Activated T-cell treated with anti-CD3 and anti-CD28 coated beads, Interleukin-2, amount 50 U/mL, for 24 hours (primary cell): ENCODE measurements at regions not wholly inside any gene's neighbourhood (a gene's known extent, or its start where the extent isn't known, plus 50 kb on each side); places are given as distances from the start of the nearest gene placed in this dataset.

Source experiments
- DNase-seq: peaks from one replicate; pipeline ENCODE4 v3.0.0-alpha.2; 2020
- H3K27ac Mint-ChIP-seq: 2 replicates; pipeline ENCODE4 v1.8.0; 2020; ENCODE audit warnings: mild to moderate bottlenecking, mixed read lengths
- H3K27me3 Mint-ChIP-seq: 2 replicates; pipeline ENCODE4 v1.8.0; 2020; ENCODE audit warnings: mixed read lengths
- H3K36me3 Mint-ChIP-seq: 2 replicates; pipeline ENCODE4 v1.8.0; 2020; ENCODE audit warnings: low read depth, mixed read lengths
- H3K4me1 Mint-ChIP-seq: 2 replicates; pipeline ENCODE4 v1.8.0; 2020; ENCODE audit warnings: low read depth, mixed read lengths
- H3K4me3 Mint-ChIP-seq: 2 replicates; pipeline ENCODE4 v1.8.0; 2020; ENCODE audit warnings: mild to moderate bottlenecking, moderate library complexity, mixed read lengths
- H3K9me3 Mint-ChIP-seq: 2 replicates; pipeline ENCODE4 v1.8.0; 2020; ENCODE audit warnings: mixed read lengths

- no peaks in the 10 kb centered on the region for H3K4me1 Mint-ChIP-seq
- H3K36me3 Mint-ChIP-seq: no peaks in the 10 kb centered on the region
- no peaks in the 10 kb centered on the region for H3K27me3 Mint-ChIP-seq
- peaks cover 5% of the 10 kb centered on the region for H3K9me3 Mint-ChIP-seq
- H3K4me3 Mint-ChIP-seq: no peak overlapping the region
- no peak for DNase-seq
- H3K27ac Mint-ChIP-seq: no peak overlapping the region
Observed at GRCh38 chr6:164408868-164409267, 900.5 kb downstream of the C6orf118 start.

DNA sequence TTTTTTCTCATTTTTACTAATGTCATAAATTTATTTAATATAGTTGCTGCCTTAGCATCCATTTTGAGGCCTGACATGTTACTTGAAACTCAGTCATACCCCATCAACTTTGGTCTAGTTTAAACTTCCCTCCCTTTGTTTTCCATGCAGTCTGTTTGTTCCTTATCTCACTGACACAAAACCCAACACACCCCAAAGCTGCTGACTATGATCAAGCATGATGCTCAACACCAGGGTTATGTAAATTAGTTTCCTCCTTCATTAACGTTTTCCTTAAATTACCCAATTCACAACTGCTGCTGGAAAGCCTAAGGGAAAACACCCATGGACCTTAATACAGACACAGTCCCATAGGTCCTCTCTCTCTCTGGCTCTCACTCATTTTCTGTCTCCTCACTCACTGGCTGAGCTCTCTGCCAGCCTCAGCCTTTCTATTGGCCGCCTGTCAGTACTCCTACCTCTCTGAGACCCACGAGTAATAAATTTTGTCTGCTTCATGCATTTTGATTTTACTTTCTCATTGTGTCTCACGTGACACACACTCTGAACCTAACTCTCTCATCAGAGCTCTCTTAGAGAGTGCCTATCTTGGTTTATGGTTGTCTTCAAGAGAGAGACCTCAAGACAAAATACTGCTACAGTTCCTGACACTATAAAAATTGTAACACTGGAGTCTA, 904.5 kb downstream of the C6orf118 start:
- H3K4me3 Mint-ChIP-seq: no peak overlapping the region
- no peaks in the 10 kb centered on the region for H3K27me3 Mint-ChIP-seq
- no peak for DNase-seq
- no peaks in the 10 kb centered on the region for H3K4me1 Mint-ChIP-seq
- H3K36me3 Mint-ChIP-seq: no peaks in the 10 kb centered on the region
- peaks cover 2% of the 10 kb centered on the region for H3K9me3 Mint-ChIP-seq
- no peak overlapping the region for H3K27ac Mint-ChIP-seq

DNA sequence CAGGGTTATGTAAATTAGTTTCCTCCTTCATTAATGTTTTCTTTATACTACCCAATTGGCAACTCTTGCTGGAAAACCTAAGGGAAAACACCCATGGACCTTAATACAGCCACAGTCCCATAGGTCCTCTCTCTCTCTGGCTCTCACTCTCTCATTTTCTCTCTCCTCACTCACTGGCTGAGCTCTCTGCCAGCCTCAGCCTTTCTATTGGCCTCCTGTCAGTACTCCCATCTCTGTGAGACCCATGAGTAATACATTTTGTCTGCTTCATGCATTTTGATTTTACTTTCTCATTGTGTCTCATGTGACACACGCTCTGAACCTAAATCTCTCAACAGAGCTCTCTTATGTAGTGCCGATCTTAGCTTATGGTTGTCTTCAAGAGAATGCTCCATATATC, 907.5 kb downstream of the C6orf118 start:
- no peak for DNase-seq
- H3K27me3 Mint-ChIP-seq: no peaks in the 10 kb centered on the region
- H3K9me3 Mint-ChIP-seq: peaks cover 2% of the 10 kb centered on the region
- H3K36me3 Mint-ChIP-seq: no peaks in the 10 kb centered on the region
- no peak overlapping the region for H3K27ac Mint-ChIP-seq
- peaks cover 4% of the 10 kb centered on the region for H3K4me1 Mint-ChIP-seq
- no peak overlapping the region for H3K4me3 Mint-ChIP-seq

GRCh38 chr6:164398647-164399046, 910.8 kb downstream of the C6orf118 start:
- Mint-ChIP-seq H3K9me3 (no peaks in the 10 kb centered on the region), H3K4me1 (peaks cover 10% of the 10 kb centered on the region), H3K4me3 (no peak overlapping the region), H3K27me3 (no peaks in the 10 kb centered on the region), H3K36me3 (no peaks in the 10 kb centered on the region), H3K27ac (no peak overlapping the region)
- DNase-seq: no peak

GRCh38 chr6:164396071-164397047, 913.0 kb downstream of the C6orf118 start:
- H3K27me3 Mint-ChIP-seq: no peaks in the 10 kb centered on the region
- no peaks in the 10 kb centered on the region for H3K9me3 Mint-ChIP-seq
- peak overlapping the region; percentile 39 for H3K4me3 Mint-ChIP-seq
- DNase-seq: no peak
- no peaks in the 10 kb centered on the region for H3K36me3 Mint-ChIP-seq
- no peak overlapping the region for H3K27ac Mint-ChIP-seq
- H3K4me1 Mint-ChIP-seq: peaks cover 10% of the 10 kb centered on the region

DNA sequence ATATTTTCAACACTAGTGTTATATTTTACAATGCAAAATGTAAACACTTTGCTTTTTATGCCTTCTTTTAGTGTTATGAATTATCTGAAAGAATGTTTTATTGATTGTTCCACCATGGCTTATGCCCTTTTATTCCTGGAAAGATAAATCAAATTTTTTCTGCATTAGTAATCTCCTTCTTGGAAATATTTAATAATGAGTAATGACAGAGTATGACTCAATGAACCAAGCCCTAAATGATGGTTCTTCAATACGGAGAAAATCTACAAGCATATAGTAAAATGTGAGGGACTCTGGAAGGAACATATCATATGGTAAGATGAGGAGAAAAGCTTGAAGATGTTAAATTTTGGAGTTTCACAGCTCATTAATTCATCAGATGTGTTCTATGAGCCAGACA, 929.6 kb downstream of the C6orf118 start:
- H3K36me3 Mint-ChIP-seq: no peaks in the 10 kb centered on the region
- no peak for DNase-seq
- peaks cover 6% of the 10 kb centered on the region for H3K9me3 Mint-ChIP-seq
- H3K27ac Mint-ChIP-seq: no peak overlapping the region
- no peaks in the 10 kb centered on the region for H3K4me1 Mint-ChIP-seq
- no peak overlapping the region for H3K4me3 Mint-ChIP-seq
- H3K27me3 Mint-ChIP-seq: no peaks in the 10 kb centered on the region

- Mint-ChIP-seq H3K9me3 (peaks cover 6% of the 10 kb centered on the region), H3K27me3 (no peaks in the 10 kb centered on the region), H3K27ac (no peak overlapping the region), H3K36me3 (no peaks in the 10 kb centered on the region), H3K4me1 (no peaks in the 10 kb centered on the region), H3K4me3 (no peak overlapping the region)
- DNase-seq: no peak
Observed at GRCh38 chr6:164378330-164378729, 931.1 kb downstream of the C6orf118 start.

GRCh38 chr6:164377348-164377918, 932.0 kb downstream of the C6orf118 start:
- H3K36me3 Mint-ChIP-seq: no peaks in the 10 kb centered on the region
- DNase-seq: no peak
- peaks cover 3% of the 10 kb centered on the region for H3K9me3 Mint-ChIP-seq
- no peaks in the 10 kb centered on the region for H3K4me1 Mint-ChIP-seq
- no peak overlapping the region for H3K27ac Mint-ChIP-seq
- H3K4me3 Mint-ChIP-seq: no peak overlapping the region
- no peaks in the 10 kb centered on the region for H3K27me3 Mint-ChIP-seq

GRCh38 chr6:164370773-164371172, 938.6 kb downstream of the C6orf118 start:
- no peak for DNase-seq
- H3K27ac Mint-ChIP-seq: no peak overlapping the region
- no peaks in the 10 kb centered on the region for H3K36me3 Mint-ChIP-seq
- no peaks in the 10 kb centered on the region for H3K27me3 Mint-ChIP-seq
- no peak overlapping the region for H3K4me3 Mint-ChIP-seq
- no peaks in the 10 kb centered on the region for H3K4me1 Mint-ChIP-seq
- peaks cover 2% of the 10 kb centered on the region for H3K9me3 Mint-ChIP-seq

- Mint-ChIP-seq H3K36me3 (no peaks in the 10 kb centered on the region), H3K9me3 (peaks cover 28% of the 10 kb centered on the region), H3K4me3 (no peak overlapping the region), H3K27me3 (no peaks in the 10 kb centered on the region), H3K27ac (no peak overlapping the region), H3K4me1 (no peaks in the 10 kb centered on the region)
- DNase-seq: no peak
Observed at GRCh38 chr6:164359441-164359840, 944.9 kb downstream of the QKI start.

DNA sequence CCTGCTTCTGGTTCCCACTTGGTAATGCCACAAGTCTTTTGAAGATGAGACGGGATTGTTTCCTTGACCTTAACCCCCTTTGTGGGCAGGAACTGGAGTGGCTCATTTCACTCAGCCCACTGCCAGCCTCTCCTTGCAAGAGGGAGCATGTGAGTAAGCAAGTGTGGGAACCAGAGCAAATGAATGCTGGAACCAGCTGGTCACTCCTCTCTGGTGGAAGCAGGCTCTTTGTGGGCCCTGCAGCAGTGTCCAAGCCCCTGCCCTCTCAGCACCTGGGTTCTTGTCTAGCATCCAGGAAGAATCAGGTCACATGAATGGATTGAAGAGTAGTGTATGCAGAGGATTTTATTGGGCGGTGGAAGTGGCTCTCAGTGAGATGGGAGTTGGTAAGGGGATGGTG, 944.5 kb downstream of the QKI start:
- Mint-ChIP-seq H3K27ac (no peak overlapping the region), H3K4me1 (no peaks in the 10 kb centered on the region), H3K4me3 (no peak overlapping the region), H3K27me3 (no peaks in the 10 kb centered on the region), H3K9me3 (peaks cover 28% of the 10 kb centered on the region), H3K36me3 (no peaks in the 10 kb centered on the region)
- no peak for DNase-seq

DNA sequence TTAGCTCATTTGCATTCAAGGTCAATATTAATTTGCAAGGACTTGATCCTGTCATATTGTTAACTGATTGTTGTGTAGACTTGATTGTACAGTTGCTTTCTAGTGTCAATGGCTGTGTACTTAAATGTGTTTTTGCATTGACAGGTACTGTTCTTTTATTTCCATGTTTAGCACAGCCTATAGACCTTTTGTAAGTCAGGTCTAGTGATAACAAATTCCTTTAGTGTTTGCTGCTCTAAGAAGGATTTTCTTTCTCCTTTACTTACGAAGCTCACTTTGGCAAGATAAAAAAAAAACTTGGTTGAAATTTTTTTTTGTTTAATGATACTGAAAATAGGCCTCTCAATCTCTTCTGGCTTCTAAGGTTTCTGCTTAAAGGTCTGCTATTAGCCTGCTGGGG, 942.3 kb downstream of the QKI start:
- no peaks in the 10 kb centered on the region for H3K27me3 Mint-ChIP-seq
- H3K27ac Mint-ChIP-seq: no peak overlapping the region
- H3K36me3 Mint-ChIP-seq: no peaks in the 10 kb centered on the region
- no peak for DNase-seq
- H3K4me1 Mint-ChIP-seq: no peaks in the 10 kb centered on the region
- no peak overlapping the region for H3K4me3 Mint-ChIP-seq
- H3K9me3 Mint-ChIP-seq: peaks cover 36% of the 10 kb centered on the region

DNA sequence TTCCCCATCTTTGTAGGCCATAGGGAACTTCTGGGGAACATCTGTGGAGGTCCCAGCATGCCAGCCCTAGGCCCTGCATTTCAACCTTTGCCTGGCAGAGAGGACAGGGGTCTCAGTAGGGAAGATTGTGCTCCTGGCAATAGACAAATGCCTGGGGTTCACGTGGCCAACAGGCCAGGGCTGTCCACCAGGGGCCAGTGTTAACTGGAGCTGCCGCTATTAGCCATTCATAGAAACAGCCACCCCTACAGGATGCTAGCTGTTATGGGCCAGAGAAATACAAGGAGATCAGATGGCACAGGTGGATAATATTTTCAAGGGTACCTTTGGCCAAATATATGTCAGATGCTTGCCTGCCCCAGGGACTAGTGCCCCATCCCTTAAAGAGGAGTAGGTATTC, 932.9 kb downstream of the QKI start:
- no peak overlapping the region for H3K27ac Mint-ChIP-seq
- H3K9me3 Mint-ChIP-seq: peaks cover 5% of the 10 kb centered on the region
- no peaks in the 10 kb centered on the region for H3K4me1 Mint-ChIP-seq
- no peaks in the 10 kb centered on the region for H3K36me3 Mint-ChIP-seq
- no peak for DNase-seq
- no peaks in the 10 kb centered on the region for H3K27me3 Mint-ChIP-seq
- no peak overlapping the region for H3K4me3 Mint-ChIP-seq

DNA sequence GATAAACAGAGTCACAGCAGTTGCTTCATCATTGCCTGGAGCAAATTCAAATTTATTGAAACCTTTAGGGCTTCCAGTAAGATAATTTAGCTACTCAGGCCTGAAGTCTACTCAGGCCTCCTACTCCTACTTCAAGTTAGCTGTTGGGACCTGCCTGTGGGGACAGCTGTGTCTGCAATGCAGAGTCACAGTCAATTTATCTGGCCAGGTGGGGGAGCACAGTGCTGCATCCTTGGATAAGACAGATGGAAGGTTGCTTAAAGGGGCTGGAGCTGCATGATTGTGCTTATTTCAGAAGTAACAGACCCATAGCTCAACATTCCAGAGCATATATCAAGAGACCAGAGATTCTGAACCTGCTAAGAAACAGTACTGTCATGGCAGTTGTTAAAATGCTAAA, 932.1 kb downstream of the QKI start:
- no peak overlapping the region for H3K27ac Mint-ChIP-seq
- H3K36me3 Mint-ChIP-seq: no peaks in the 10 kb centered on the region
- no peak overlapping the region for H3K4me3 Mint-ChIP-seq
- peaks cover 5% of the 10 kb centered on the region for H3K9me3 Mint-ChIP-seq
- no peaks in the 10 kb centered on the region for H3K27me3 Mint-ChIP-seq
- no peaks in the 10 kb centered on the region for H3K4me1 Mint-ChIP-seq
- DNase-seq: no peak
